ENCODE measurements at regions not wholly inside any gene's neighbourhood (a gene's known extent, or its start where the extent isn't known, plus 50 kb on each side); places are given as distances from the start of the nearest gene placed in this dataset.
A peak's percentile ranks its signal among the peaks of the same experiment; 100 is the strongest.
"Not testable (repeated sequence)": the region's sequence is repeated elsewhere in the genome, so short reads cannot be mapped to it uniquely, and the experiment has no call there.

GRCh38 chr4:137394018-137394417, 138.3 kb downstream of the PCDH18 start:
- DNase-seq (ENCODE audit: low spot score) = no peak

GRCh38 chr4:137393044-137393443, 139.2 kb downstream of the PCDH18 start:
- DNase-seq (ENCODE audit: low spot score) = no peak

GRCh38 chr4:137390707-137391106, 141.6 kb downstream of the PCDH18 start:
- DNase-seq (ENCODE audit: low spot score) = no peak

- no peak for DNase-seq (ENCODE audit: low spot score)
Observed at GRCh38 chr4:137389911-137390520, 142.3 kb downstream of the PCDH18 start.

- DNase-seq (ENCODE audit: low spot score) = peak; percentile 38
Observed at GRCh38 chr4:137387924-137388323, 144.4 kb downstream of the PCDH18 start.

- DNase-seq (ENCODE audit: low spot score) = no peak
Observed at GRCh38 chr4:137384476-137384875, 147.8 kb downstream of the PCDH18 start.

GRCh38 chr4:137378821-137379220, 153.5 kb downstream of the PCDH18 start:
- DNase-seq (ENCODE audit: low spot score) = no peak

GRCh38 chr4:137378393-137378792, 153.9 kb downstream of the PCDH18 start:
- DNase-seq (ENCODE audit: low spot score) = no peak

- DNase-seq (ENCODE audit: low spot score) = no peak
Observed at GRCh38 chr4:137376312-137376711, 156.0 kb downstream of the PCDH18 start.

GRCh38 chr4:137375111-137375850, 157.0 kb downstream of the PCDH18 start:
- no peak for DNase-seq (ENCODE audit: low spot score)

- DNase-seq (ENCODE audit: low spot score) = no peak
Observed at GRCh38 chr4:137370679-137371078, 161.6 kb downstream of the PCDH18 start.

GRCh38 chr4:137370206-137370633, 162.1 kb downstream of the PCDH18 start:
- peak; percentile 51 for DNase-seq (ENCODE audit: low spot score)

GRCh38 chr4:137367620-137368019, 164.7 kb downstream of the PCDH18 start:
- no peak for DNase-seq (ENCODE audit: low spot score)

- DNase-seq (ENCODE audit: low spot score) = no peak
Observed at GRCh38 chr4:137363496-137363895, 168.8 kb downstream of the PCDH18 start.

- DNase-seq (ENCODE audit: low spot score) = no peak
Observed at GRCh38 chr4:137361756-137362470, 170.4 kb downstream of the PCDH18 start.

- no peak for DNase-seq (ENCODE audit: low spot score)
Observed at GRCh38 chr4:137360761-137361160, 171.5 kb downstream of the PCDH18 start.

- no peak for DNase-seq (ENCODE audit: low spot score)
Observed at GRCh38 chr4:137359691-137360315, 172.5 kb downstream of the PCDH18 start.

GRCh38 chr4:137354562-137354961, 177.7 kb downstream of the PCDH18 start:
- not testable (repeated sequence) for DNase-seq (ENCODE audit: low spot score)

- no peak for DNase-seq (ENCODE audit: low spot score)
Observed at GRCh38 chr4:137347371-137347770, 184.9 kb downstream of the PCDH18 start.

GRCh38 chr4:137345597-137345996, 186.7 kb downstream of the PCDH18 start:
- DNase-seq (ENCODE audit: low spot score) = no peak

- no peak for DNase-seq (ENCODE audit: low spot score)
Observed at GRCh38 chr4:137343221-137343620, 189.1 kb downstream of the PCDH18 start.

GRCh38 chr4:137333031-137333430, 199.3 kb downstream of the PCDH18 start:
- DNase-seq (ENCODE audit: low spot score) = no peak

All from H4 (cell line).